ENCODE measurements at regions not wholly inside any gene's neighbourhood (a gene's known extent, or its start where the extent isn't known, plus 50 kb on each side); places are given as distances from the start of the nearest gene placed in this dataset.

DNA sequence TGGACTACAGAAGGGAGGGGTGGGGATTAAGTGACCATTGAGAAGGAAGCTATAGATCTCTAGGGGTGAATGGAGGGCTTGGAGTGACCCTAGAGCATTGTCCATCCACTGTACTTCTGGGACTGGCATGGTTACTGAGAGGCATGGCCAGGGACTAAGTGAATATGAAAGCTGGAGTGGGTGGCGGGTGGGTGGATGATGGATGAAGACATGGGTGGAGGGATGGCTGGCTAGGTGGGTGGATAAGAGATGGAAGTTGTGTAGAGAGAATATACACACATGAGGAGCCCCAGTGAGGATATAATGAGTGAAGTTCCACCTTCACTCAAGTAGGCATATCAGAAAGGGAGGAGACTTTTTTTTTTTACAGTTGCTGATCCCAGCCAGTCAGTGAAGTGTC, 65.5 kb upstream of the NRXN3 start (continued):
- TF ChIP-seq JUNB (CRISPR knock-in tag; IDR thresholded peaks at IDR 0.05; ENCODE audit: borderline replicate concordance): no peak

DNA sequence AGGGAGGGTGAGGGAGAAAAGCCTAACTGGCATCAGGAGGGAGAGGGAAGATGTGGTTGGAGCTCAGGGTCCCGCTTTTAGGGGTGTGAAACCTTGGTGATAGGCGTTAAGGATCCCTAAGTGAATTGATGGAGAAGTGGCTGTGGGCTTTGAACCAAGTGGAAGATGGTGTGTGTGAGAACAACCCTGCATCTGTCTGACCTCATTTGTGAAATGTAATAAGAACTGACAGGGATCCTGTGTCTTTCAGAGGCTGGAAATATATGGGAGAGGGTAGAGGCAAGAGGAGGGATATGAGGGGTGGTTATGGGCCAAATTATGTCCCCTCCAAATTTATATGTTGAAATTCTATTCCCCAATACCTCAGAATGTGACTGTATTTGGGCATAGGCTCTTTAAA, 63.8 kb upstream of the NRXN3 start:
- H3K27ac ChIP-seq (ENCODE audit: extremely low read length, insufficient read depth, low read length): no peak overlapping the region
- WGBS (ENCODE audit: low lambda C conversion rate): 2% methylated on average over 2 of the region's 2 CpGs
- 0 out of 5 replicates have a peak, but pooled peaks cover 0 to 1% of the 10 kb centered on the region in 2 experiments for H3K27me3 ChIP-seq (ENCODE audit: control insufficient read depth in 1 of 2, insufficient read depth in 2 of 2, low read length in 2 of 2)
- no peaks in the 10 kb centered on the region for H4K20me1 ChIP-seq (ENCODE audit: insufficient read depth, low read length)
- in situ Hi-C loops (cut with HindIII; ENCODE audit: extremely low pct_ligation_motif_present, low pct_unique_long_range_greater_than_20kb): no loop called here
- no peak overlapping the region for H3K9ac ChIP-seq (ENCODE audit: insufficient read depth, low read depth, low read length)
- no TSS peak for BruUV-seq (replicated peaks)
- H3K4me3 ChIP-seq (replicated peaks in 1 of 3; ENCODE audit: insufficient read depth in 1 of 3, low read depth in 2 of 3, low read length in 3 of 3): no peak overlapping the region
- no peak for ATAC-seq
- H3K4me2 ChIP-seq (ENCODE audit: low read depth, low read length): no peak overlapping the region
- H3K4me1 ChIP-seq (ENCODE audit: insufficient read depth, low read length): no peaks in the 10 kb centered on the region
- no peak for TF ChIP-seq SETDB1 (CRISPR knock-in tag; IDR thresholded peaks at IDR 0.05; ENCODE audit: borderline replicate concordance)
- TF ChIP-seq NR2F6 (IDR thresholded peaks at IDR 0.05): no peak
- no peak for TF ChIP-seq NR2F6 (CRISPR knock-in tag; IDR thresholded peaks at IDR 0.05)
- intact Hi-C loops (cut with micrococcal nuclease; ENCODE audit: unreplicated experiment): no loop called here
- CTCF ChIA-PET (ENCODE audit: low intra/inter-chr PET ratio, low total read pairs): no interaction called here
- H2AFZ ChIP-seq (ENCODE audit: low read length): no peak overlapping the region
- no peaks in the 10 kb centered on the region for H3K9me3 ChIP-seq (ENCODE audit: low read length)
- no peaks in the 10 kb centered on the region for H3K36me3 ChIP-seq (replicated peaks in 1 of 2; ENCODE audit: control insufficient read depth in 1 of 2, insufficient read depth in 2 of 2, low read length in 2 of 2)
- H3K79me2 ChIP-seq (ENCODE audit: insufficient read depth, low read length): no peaks in the 10 kb centered on the region
- no peak for DNase-seq (ENCODE audit: low spot score)
- POLR2A ChIA-PET: no interaction called here
- no peak for FAIRE-seq

DNA sequence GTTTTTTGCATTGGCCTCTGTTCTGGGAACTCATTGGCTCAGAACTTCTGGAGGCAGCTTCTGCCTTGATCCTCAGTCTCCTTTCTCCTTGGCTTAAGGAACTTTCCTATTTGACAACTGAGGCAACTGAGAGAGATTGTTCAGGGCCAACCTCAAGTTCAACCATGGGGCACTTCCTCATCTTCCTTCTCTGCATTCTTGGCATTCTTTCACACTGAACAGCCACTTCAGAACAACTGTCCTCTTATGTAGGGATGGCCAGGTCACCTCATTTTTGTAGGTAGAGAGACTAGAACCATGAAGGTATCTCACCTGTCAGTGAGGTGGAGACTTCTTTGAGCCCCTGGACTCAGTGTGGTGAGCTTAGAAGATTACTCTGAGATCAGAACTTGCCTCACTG, 63.0 kb upstream of the NRXN3 start:
- DNase-seq (ENCODE audit: low spot score): no peak
- intact Hi-C loops (cut with micrococcal nuclease; ENCODE audit: unreplicated experiment): no loop called here
- no peak overlapping the region for H2AFZ ChIP-seq (ENCODE audit: low read length)
- H3K4me1 ChIP-seq (ENCODE audit: insufficient read depth, low read length): no peaks in the 10 kb centered on the region
- H3K9me3 ChIP-seq (ENCODE audit: low read length): no peaks in the 10 kb centered on the region
- H3K36me3 ChIP-seq (replicated peaks in 1 of 2; ENCODE audit: control insufficient read depth in 1 of 2, insufficient read depth in 2 of 2, low read length in 2 of 2): no peaks in the 10 kb centered on the region
- H3K27me3 ChIP-seq (ENCODE audit: control insufficient read depth in 1 of 2, insufficient read depth in 2 of 2, low read length in 2 of 2): 0 out of 5 replicates have a peak, but pooled peaks cover 0 to 1% of the 10 kb centered on the region in 2 experiments
- no TSS peak for BruUV-seq (replicated peaks)
- no peak overlapping the region for H3K4me3 ChIP-seq (replicated peaks in 1 of 3; ENCODE audit: insufficient read depth in 1 of 3, low read depth in 2 of 3, low read length in 3 of 3)
- H3K9ac ChIP-seq (ENCODE audit: insufficient read depth, low read depth, low read length): no peak overlapping the region
- FAIRE-seq: no peak
- no peak overlapping the region for H3K27ac ChIP-seq (ENCODE audit: extremely low read length, insufficient read depth, low read length)
- in situ Hi-C loops (cut with HindIII; ENCODE audit: extremely low pct_ligation_motif_present, low pct_unique_long_range_greater_than_20kb): no loop called here
- H4K20me1 ChIP-seq (ENCODE audit: insufficient read depth, low read length): no peaks in the 10 kb centered on the region
- H3K4me2 ChIP-seq (ENCODE audit: low read depth, low read length): no peak overlapping the region
- ChIA-PET CTCF (ENCODE audit: low intra/inter-chr PET ratio, low total read pairs) (no interaction called here), POLR2A (no interaction called here)
- no peak for ATAC-seq
- no peaks in the 10 kb centered on the region for H3K79me2 ChIP-seq (ENCODE audit: insufficient read depth, low read length)
- no peak for TF ChIP-seq KDM4B (CRISPR knock-in tag; IDR thresholded peaks at IDR 0.05)
- no peak for TF ChIP-seq MXI1 (IDR thresholded peaks at IDR 0.05; ENCODE audit: borderline replicate concordance, low read depth, low read length)
- no peak for TF ChIP-seq NR2C2 (CRISPR knock-in tag; IDR thresholded peaks at IDR 0.05; ENCODE audit: borderline replicate concordance)
- no peak for TF ChIP-seq KAT2B (IDR thresholded peaks at IDR 0.05; ENCODE audit: borderline replicate concordance, low read depth, low read length)
- no peak for TF ChIP-seq CENPT (CRISPR knock-in tag; IDR thresholded peaks at IDR 0.05; ENCODE audit: low read depth)
- TF ChIP-seq ZNF160 (CRISPR knock-in tag; IDR thresholded peaks at IDR 0.05): no peak
- TF ChIP-seq, protein P1, sequence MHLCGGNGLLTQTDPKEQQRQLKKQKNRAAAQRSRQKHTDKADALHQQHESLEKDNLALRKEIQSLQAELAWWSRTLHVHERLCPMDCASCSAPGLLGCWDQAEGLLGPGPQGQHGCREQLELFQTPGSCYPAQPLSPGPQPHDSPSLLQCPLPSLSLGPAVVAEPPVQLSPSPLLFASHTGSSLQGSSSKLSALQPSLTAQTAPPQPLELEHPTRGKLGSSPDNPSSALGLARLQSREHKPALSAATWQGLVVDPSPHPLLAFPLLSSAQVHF (CRISPR knock-in tag; IDR thresholded peaks at IDR 0.05): no peak
- TF ChIP-seq NONO (IDR thresholded peaks at IDR 0.05): no peak
- TF ChIP-seq NONO (CRISPR knock-in tag; conservative IDR thresholded peaks at IDR 0.05): no peak
- TF ChIP-seq, protein P2, sequence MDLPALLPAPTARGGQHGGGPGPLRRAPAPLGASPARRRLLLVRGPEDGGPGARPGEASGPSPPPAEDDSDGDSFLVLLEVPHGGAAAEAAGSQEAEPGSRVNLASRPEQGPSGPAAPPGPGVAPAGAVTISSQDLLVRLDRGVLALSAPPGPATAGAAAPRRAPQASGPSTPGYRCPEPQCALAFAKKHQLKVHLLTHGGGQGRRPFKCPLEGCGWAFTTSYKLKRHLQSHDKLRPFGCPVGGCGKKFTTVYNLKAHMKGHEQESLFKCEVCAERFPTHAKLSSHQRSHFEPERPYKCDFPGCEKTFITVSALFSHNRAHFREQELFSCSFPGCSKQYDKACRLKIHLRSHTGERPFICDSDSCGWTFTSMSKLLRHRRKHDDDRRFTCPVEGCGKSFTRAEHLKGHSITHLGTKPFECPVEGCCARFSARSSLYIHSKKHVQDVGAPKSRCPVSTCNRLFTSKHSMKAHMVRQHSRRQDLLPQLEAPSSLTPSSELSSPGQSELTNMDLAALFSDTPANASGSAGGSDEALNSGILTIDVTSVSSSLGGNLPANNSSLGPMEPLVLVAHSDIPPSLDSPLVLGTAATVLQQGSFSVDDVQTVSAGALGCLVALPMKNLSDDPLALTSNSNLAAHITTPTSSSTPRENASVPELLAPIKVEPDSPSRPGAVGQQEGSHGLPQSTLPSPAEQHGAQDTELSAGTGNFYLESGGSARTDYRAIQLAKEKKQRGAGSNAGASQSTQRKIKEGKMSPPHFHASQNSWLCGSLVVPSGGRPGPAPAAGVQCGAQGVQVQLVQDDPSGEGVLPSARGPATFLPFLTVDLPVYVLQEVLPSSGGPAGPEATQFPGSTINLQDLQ (CRISPR knock-in tag; IDR thresholded peaks at IDR 0.05): no peak
- TF ChIP-seq ZNF326 (CRISPR knock-in tag; IDR thresholded peaks at IDR 0.05; ENCODE audit: borderline replicate concordance): no peak
- TF ChIP-seq JARID2 (CRISPR knock-in tag; IDR thresholded peaks at IDR 0.05; ENCODE audit: insufficient replicate concordance): no peak
- TF ChIP-seq U2AF1 (optimal IDR thresholded peaks at IDR 0.05; ENCODE audit: low read depth, low read length): no peak

All from HepG2 (cell line).